ENCODE measurements at regions not wholly inside any gene's neighbourhood (a gene's known extent, or its start where the extent isn't known, plus 50 kb on each side); places are given as distances from the start of the nearest gene placed in this dataset.

- no peaks in the 10 kb centered on the region for H3K79me2 ChIP-seq (ENCODE audit: control insufficient read depth, insufficient read depth, low read length)
- no peaks in the 10 kb centered on the region for H3K27me3 ChIP-seq (ENCODE audit: control insufficient read depth in 2 of 2, insufficient read depth in 2 of 2, low read length in 2 of 2)
- POLR2A ChIA-PET: no interaction called here
- H3K4me2 ChIP-seq (ENCODE audit: insufficient read depth, low read length): no peak overlapping the region
- ATAC-seq (no peak), DNase-seq (ENCODE audit: extremely low read depth in 1 of 4, low spot score in 3 of 4) (no peak), FAIRE-seq (no peak)
- no peak overlapping the region for H3K9ac ChIP-seq (ENCODE audit: insufficient read depth in 1 of 2, low read depth in 2 of 2, low read length in 2 of 2)
- H3K4me1 ChIP-seq (replicated peaks in 1 of 2; ENCODE audit: control insufficient read depth in 2 of 2, insufficient read depth in 2 of 2, low read length in 2 of 2): no peaks in the 10 kb centered on the region; a peak in 1 of 5 replicates
- no peaks in the 10 kb centered on the region for H3K36me3 ChIP-seq (ENCODE audit: control insufficient read depth, insufficient read depth, low read length)
- in situ Hi-C loops (cut with MboI) (no loop called here), intact Hi-C loops (cut with micrococcal nuclease) (no loop called here)
- no TSS peak for BruUV-seq (replicated peaks)
- TF ChIP-seq ZZZ3 (IDR thresholded peaks at IDR 0.05): no peak
- TF ChIP-seq TGIF2 (CRISPR knock-in tag; IDR thresholded peaks at IDR 0.05): no peak
- no peak overlapping the region for H2AFZ ChIP-seq (ENCODE audit: low read depth, low read length)
- no peak overlapping the region for H3K27ac ChIP-seq (ENCODE audit: extremely low read depth, low read depth, low read length)
- no peak overlapping the region for H3K4me3 ChIP-seq
- no peaks in the 10 kb centered on the region; the same call in 1 of the 2 replicates for H4K20me1 ChIP-seq (replicated peaks; ENCODE audit: control insufficient read depth, insufficient read depth, low read length)
- no peaks in the 10 kb centered on the region for H3K9me1 ChIP-seq (ENCODE audit: control insufficient read depth, insufficient read depth, low read length)
- 12% methylated on average over 5 of the region's 5 CpGs for WGBS (ENCODE audit: insufficient coverage, low coverage, missing lambda C conversion rate)
- CTCF ChIA-PET (ENCODE audit: low intra/inter-chr PET ratio): no interaction called here
- H3K9me3 ChIP-seq (replicated peaks; ENCODE audit: control insufficient read depth, insufficient read depth, low read depth, low read length): no peaks in the 10 kb centered on the region
Observed at GRCh38 chr4:173696011-173696410, 166.0 kb upstream of the HAND2 start.

- no peaks in the 10 kb centered on the region for H3K79me2 ChIP-seq (ENCODE audit: control insufficient read depth, insufficient read depth, low read length)
- no peak overlapping the region for H3K4me3 ChIP-seq
- H3K9ac ChIP-seq (ENCODE audit: insufficient read depth in 1 of 2, low read depth in 2 of 2, low read length in 2 of 2): no peak overlapping the region
- H4K20me1 ChIP-seq (replicated peaks; ENCODE audit: control insufficient read depth, insufficient read depth, low read length): no peaks in the 10 kb centered on the region
- H2AFZ ChIP-seq (ENCODE audit: low read depth, low read length): no peak overlapping the region
- intact Hi-C loops (cut with micrococcal nuclease) (no loop called here), in situ Hi-C loops (cut with MboI) (no loop called here)
- H3K27ac ChIP-seq (ENCODE audit: extremely low read depth, low read depth, low read length): no peak overlapping the region
- no peak for ATAC-seq
- FAIRE-seq: no peak
- no peaks in the 10 kb centered on the region for H3K36me3 ChIP-seq (ENCODE audit: control insufficient read depth, insufficient read depth, low read length)
- no peaks in the 10 kb centered on the region for H3K9me3 ChIP-seq (replicated peaks; ENCODE audit: control insufficient read depth, insufficient read depth, low read depth, low read length)
- peaks cover 0 to 3% of the 10 kb centered on the region in 2 experiments; a peak in 2 of 5 replicates for H3K27me3 ChIP-seq (ENCODE audit: control insufficient read depth in 2 of 2, insufficient read depth in 2 of 2, low read length in 2 of 2)
- H3K4me1 ChIP-seq (replicated peaks in 1 of 2; ENCODE audit: control insufficient read depth in 2 of 2, insufficient read depth in 2 of 2, low read length in 2 of 2): no peaks in the 10 kb centered on the region
- no peak for DNase-seq (ENCODE audit: extremely low read depth in 1 of 4, low spot score in 3 of 4)
- H3K9me1 ChIP-seq (ENCODE audit: control insufficient read depth, insufficient read depth, low read length): no peaks in the 10 kb centered on the region
- BruUV-seq (replicated peaks): no TSS peak
- H3K4me2 ChIP-seq (ENCODE audit: insufficient read depth, low read length): no peak overlapping the region
- ChIA-PET CTCF (ENCODE audit: low intra/inter-chr PET ratio) (no interaction called here), POLR2A (no interaction called here)
- TF ChIP-seq GATA2 (CRISPR knock-in tag; IDR thresholded peaks at IDR 0.05) (no peak), POLR2AphosphoS2 (IDR thresholded peaks at IDR 0.05; ENCODE audit: low read length) (no peak), YBX1 (IDR thresholded peaks at IDR 0.05) (no peak)
Observed at GRCh38 chr4:173685831-173686210, 155.8 kb upstream of the HAND2 start.

Data from K562 (cell line).